MCF 10A (cell line): ENCODE measurements at regions not wholly inside any gene's neighbourhood (a gene's known extent, or its start where the extent isn't known, plus 50 kb on each side); places are given as distances from the start of the nearest gene placed in this dataset.

Experiments
- BruUV-seq: library from RNA; stranded (reverse); fragments of 400-500 nt; replicated peaks from 2 replicates; lab custom pipeline; 2021; lab: Mats Ljungman, UMichigan
- CTCF ChIA-PET: fragments of 300-600 bp; sonication (Branson Sonifier 250); formaldehyde crosslinking; extraction: SDS; loops from one replicate; lab custom pipeline; 2021; ENCODE audit warnings: antibody characterized with exemption, inconsistent platforms; lab: Yijun Ruan, JAX
- POLR2A ChIA-PET: fragments of 300-600, 350-650 bp; sonication (Branson Sonifier 250); formaldehyde crosslinking; extraction: SDS; loops from one replicate; lab custom pipeline; 2020; ENCODE audit warnings: antibody characterized with exemption, inconsistent platforms; lab: Yijun Ruan, JAX
- DNase-seq: peaks from one replicate; pipeline ENCODE4 v3.0.0-alpha.2; 2018; ENCODE audit not compliant: unreplicated experiment
- H3K27ac Mint-ChIP-seq: one replicate; pipeline ENCODE4 v1.8.0; 2022; ENCODE audit warnings: mild to moderate bottlenecking, low read depth, mixed read lengths; ENCODE audit not compliant: unreplicated experiment
- H3K27me3 Mint-ChIP-seq: one replicate; pipeline ENCODE4 v1.8.0; 2022; ENCODE audit warnings: mixed read lengths; ENCODE audit not compliant: insufficient read depth, unreplicated experiment
- H3K36me3 Mint-ChIP-seq: one replicate; pipeline ENCODE4 v1.8.0; 2022; ENCODE audit warnings: mild to moderate bottlenecking, moderate library complexity, mixed read lengths; ENCODE audit not compliant: insufficient read depth, unreplicated experiment
- H3K4me1 Mint-ChIP-seq: one replicate; pipeline ENCODE4 v1.8.0; 2022; ENCODE audit warnings: mixed read lengths; ENCODE audit not compliant: insufficient read depth, unreplicated experiment
- H3K4me3 Mint-ChIP-seq: one replicate; pipeline ENCODE4 v1.8.0; 2022; ENCODE audit warnings: mild to moderate bottlenecking, moderate library complexity, mixed read lengths; ENCODE audit not compliant: unreplicated experiment
- H3K9me3 Mint-ChIP-seq: one replicate; pipeline ENCODE4 v1.8.0; 2022; ENCODE audit warnings: mixed read lengths; ENCODE audit not compliant: unreplicated experiment
- CTCF ChIP-seq: fragments of 200-600 bp; IDR thresholded peaks from one replicate; pipeline ENCODE4 v1.8.0; 2022; ENCODE audit warnings: antibody characterized with exemption, mild to moderate bottlenecking; ENCODE audit not compliant: unreplicated experiment
- intact Hi-C: fragments of 100-400 bp; cut with micrococcal nuclease; formaldehyde crosslinking; loops from 2 replicates; pipeline ENCODE4 v1.14.1; 2022

- ChIA-PET CTCF (interaction anchor here (0.6 kb wide), 1 partner anchor 20 kb away, joined by 3 read pairs; no protein-coding TSS in a partner anchor), POLR2A (no interaction called here)
- Mint-ChIP-seq H3K36me3 (peaks cover 5% of the 10 kb centered on the region), H3K27ac (no peak overlapping the region), H3K9me3 (peaks cover 30% of the 10 kb centered on the region), H3K4me1 (no peaks in the 10 kb centered on the region), H3K4me3 (no peak overlapping the region), H3K27me3 (no peaks in the 10 kb centered on the region)
- DNase-seq, result no peak
- intact Hi-C loops, result no loop called here
- no TSS peak for BruUV-seq
- TF ChIP-seq CTCF, result no peak
Measured at GRCh38 chr18:25686960-25687500, 335.1 kb upstream of the ZNF521 start.

DNA sequence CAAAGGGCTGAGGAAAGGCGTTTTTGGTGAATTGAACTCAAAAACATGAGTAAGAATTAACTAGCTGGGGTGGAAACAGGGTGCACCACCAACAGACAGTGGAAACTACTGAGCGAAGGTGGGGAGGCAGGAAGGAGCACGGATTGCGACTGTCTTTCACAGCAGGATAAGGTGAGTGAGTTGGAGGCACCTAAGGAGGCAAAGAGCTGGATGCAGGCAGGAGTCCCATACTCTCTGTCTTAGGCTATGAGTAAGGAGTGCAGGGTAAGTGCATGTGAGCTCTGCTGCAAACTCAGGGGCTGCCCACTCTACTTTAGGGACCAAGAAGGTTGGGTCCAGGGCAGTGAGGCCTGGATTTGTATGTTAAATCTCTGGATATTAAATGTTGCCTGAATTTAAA is 333.1 kb upstream of the ZNF521 start:
- Mint-ChIP-seq H3K4me1 (no peaks in the 10 kb centered on the region), H3K4me3 (no peak overlapping the region), H3K9me3 (peaks cover 32% of the 10 kb centered on the region), H3K27me3 (no peaks in the 10 kb centered on the region), H3K36me3 (no peaks in the 10 kb centered on the region), H3K27ac (no peak overlapping the region)
- POLR2A ChIA-PET, result interaction anchor here (0.5 kb wide), 1 partner anchor 13 kb away, joined by 3 read pairs; no protein-coding TSS in a partner anchor
- CTCF ChIA-PET, result interaction anchor here (0.5 kb wide), 1 partner anchor 26 kb away, joined by 3 read pairs; no protein-coding TSS in a partner anchor
- no TSS peak for BruUV-seq
- no peak for DNase-seq
- no peak for TF ChIP-seq CTCF
- intact Hi-C loops, result no loop called here

DNA sequence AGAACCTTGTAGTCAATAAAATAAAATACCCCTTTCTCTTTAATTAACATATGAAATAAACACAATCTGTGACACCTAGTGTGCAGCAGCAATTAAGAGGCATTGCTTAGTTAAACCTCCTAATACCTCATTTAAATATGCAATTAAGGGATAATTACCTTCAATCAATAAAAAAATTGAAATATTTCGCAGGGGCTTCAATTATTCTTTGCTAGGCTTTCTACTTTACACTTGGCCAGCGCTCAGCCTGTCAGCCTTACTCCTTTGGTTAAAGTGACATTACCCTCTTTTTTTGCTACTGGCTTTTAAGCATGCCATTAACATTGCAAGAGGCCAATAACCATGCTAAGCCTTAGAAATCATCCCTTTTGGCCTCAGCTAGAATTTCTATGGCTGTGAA is 327.5 kb upstream of the ZNF521 start:
- BruUV-seq, result no TSS peak
- Mint-ChIP-seq H3K27ac (no peak overlapping the region), H3K27me3 (no peaks in the 10 kb centered on the region), H3K36me3 (no peaks in the 10 kb centered on the region), H3K4me3 (no peak overlapping the region), H3K4me1 (no peaks in the 10 kb centered on the region), H3K9me3 (peaks cover 14% of the 10 kb centered on the region)
- POLR2A ChIA-PET, result no interaction called here
- intact Hi-C loops, result no loop called here
- no peak for TF ChIP-seq CTCF
- CTCF ChIA-PET, result interaction anchor here (0.6 kb wide), 1 partner anchor 153 kb away, joined by 3 read pairs; no protein-coding TSS in a partner anchor
- DNase-seq, result no peak

- Mint-ChIP-seq H3K9me3 (peaks cover 23% of the 10 kb centered on the region), H3K36me3 (peaks cover 6% of the 10 kb centered on the region), H3K27ac (no peak overlapping the region), H3K4me1 (no peaks in the 10 kb centered on the region), H3K4me3 (no peak overlapping the region), H3K27me3 (no peaks in the 10 kb centered on the region)
- TF ChIP-seq CTCF, result no peak
- DNase-seq, result no peak
- intact Hi-C loops, result no loop called here
- POLR2A ChIA-PET, result no interaction called here
- CTCF ChIA-PET, result no interaction called here
- no TSS peak for BruUV-seq
Measured at GRCh38 chr18:25678221-25678620, 326.3 kb upstream of the ZNF521 start.
